Ecto neural progenitor cell (in vitro differentiated cells): ENCODE measurements at regions not wholly inside any gene's neighbourhood (a gene's known extent, or its start where the extent isn't known, plus 50 kb on each side); places are given as distances from the start of the nearest gene placed in this dataset.

Experiments
- DNase-seq: peaks from one replicate; pipeline ENCODE4 v3.0.0-alpha.2; 2018; ENCODE audit warnings: low spot score

DNA sequence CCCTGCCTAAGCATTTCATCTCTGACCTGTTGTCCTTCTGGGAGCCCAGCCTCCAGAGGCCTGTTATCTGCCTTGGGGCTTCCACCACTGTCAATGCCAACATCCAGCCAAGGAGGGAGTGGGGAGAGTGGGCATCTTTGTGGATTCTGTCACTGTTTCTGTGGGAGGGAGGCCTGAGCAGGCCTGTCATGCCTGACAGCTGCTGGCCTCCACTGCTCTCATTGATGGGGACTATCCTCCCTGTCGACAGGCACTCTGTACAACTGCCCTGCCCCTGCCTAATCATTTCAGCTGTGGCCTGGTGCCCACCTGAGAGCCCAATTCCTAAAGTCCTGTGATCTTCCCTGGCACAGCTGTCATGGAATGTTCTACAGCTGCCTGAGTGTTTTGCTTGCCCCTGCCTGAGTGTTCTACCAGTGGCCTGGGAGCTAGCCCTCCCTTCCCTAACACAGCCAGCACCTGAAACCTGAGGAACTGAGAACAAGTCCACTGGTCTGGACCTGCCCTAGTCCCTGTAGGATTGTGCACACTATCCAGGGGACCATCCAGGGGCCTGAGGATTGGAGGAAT is 145.3 kb downstream of the FAM83B start:
- DNase-seq: no peak

DNA sequence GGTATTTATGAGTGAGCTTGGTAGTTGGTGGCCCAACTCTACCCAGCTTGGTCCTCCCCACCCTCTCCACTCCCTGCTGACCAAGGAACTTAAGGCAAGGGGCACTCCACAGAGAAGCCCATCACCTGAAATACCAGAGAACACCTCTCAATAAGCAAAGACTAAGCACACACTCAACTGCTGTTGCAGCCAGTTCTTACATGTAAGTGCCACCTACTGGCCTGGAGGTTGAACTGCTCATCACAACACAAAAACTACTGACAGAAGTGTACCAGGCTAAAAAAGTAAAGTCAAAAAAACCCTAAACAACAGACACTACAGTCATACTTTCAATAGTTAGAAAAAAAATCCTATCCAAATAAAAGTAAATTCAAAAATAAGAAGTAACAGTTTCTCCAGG is 146.2 kb downstream of the FAM83B start:
- no peak for DNase-seq

GRCh38 chr6:54993294-54993693 is 146.7 kb downstream of the FAM83B start:
- no peak for DNase-seq

- DNase-seq: no peak
Observed at GRCh38 chr6:54993948-54994347, 147.4 kb downstream of the FAM83B start.

- no peak for DNase-seq
Observed at GRCh38 chr6:54998576-54998975, 152.0 kb downstream of the FAM83B start.

- no peak for DNase-seq
Observed at GRCh38 chr6:55003719-55004430, 157.3 kb downstream of the FAM83B start.

DNA sequence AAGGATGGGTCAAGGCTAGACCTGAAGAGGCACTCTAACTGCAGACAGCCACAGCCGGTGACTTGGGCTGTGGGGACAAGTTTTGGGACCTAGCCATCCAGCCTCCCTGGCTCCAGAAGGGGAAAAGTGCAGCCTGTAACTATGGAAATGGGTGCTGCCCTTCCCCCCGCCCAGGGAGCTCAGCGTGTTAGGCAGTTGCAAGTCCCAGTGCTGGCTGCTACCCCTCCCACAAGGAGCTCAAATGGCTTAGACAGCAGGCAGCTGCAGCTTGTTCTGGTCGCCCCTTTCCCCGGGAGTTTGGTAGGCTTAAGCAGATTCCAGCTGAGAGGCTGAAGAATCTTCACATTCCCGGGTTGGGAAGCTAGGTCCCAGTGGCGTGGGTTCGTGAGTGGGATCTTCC is 162.6 kb downstream of the FAM83B start:
- DNase-seq: peak; percentile 54

DNA sequence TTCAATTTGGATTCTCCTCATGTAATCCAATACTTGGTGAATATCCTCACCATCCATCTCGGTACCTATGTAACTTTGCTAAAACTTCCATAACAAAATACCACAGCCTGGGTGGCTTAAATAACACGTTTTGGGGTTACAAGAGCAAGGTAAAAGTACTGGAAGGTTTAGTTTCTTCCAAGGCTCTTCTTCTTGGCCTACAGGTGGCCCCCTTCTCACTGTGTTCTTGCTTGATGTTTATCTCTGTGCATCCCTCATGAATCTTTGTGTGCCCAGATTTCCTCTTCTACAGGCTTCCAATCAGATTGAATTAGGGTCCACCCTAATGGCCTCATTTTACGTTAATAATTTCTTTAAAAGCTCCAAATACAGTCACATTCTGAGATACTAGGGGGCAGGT is 163.3 kb upstream of the HCRTR2 start:
- no peak for DNase-seq

DNA sequence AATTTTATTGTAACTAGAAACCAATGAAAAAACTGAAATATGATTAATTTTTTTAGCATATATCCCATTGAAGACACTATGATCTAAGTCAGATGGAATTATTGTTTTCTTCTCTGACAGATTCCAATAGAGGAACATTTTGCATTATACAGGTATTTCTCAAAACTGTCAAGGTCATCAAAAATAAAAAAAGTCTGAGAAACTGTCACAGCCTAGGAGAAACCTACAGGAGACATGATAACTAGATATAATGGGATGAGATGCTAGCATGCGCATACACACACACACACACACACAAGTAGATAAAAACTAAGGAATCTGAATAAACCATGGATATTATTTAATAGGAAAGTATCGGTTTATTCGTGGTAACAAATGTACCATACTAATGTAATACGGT is 161.9 kb upstream of the HCRTR2 start:
- DNase-seq: no peak

DNA sequence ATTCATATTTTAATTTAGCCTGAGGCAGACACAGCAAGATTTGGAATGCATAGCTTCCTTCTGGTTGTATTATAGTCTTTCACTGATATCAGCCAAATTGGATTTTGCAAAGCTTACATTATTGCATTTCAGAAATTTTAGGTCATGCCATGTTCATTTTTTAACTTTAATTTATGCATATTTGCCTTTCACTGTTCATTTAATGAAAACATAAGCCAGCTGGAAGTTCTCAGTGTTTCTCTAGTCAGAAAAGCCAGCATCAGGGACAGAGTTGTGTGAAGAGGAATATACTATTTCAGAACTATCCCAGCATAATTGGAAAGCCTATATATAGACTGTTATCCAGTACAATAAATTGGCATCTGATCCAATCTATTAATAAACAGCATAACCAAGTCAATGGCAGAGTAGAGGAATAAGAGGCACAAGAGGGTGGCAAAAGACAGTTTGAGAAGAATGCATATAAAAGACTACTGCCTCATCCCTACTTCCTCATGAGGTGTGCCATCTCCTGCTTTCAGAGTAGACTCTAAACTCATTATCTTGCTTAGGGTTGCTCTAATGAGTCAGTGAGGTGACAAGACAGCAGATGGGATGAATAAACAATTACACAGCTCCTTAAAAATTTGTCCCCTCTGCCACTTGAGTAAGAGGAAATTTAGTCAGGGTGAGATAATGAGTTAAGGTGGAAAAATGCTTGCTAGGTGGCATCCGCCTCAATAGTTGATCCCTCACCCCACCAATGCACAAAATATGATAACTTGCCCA is 159.8 kb upstream of the HCRTR2 start:
- DNase-seq: no peak

DNA sequence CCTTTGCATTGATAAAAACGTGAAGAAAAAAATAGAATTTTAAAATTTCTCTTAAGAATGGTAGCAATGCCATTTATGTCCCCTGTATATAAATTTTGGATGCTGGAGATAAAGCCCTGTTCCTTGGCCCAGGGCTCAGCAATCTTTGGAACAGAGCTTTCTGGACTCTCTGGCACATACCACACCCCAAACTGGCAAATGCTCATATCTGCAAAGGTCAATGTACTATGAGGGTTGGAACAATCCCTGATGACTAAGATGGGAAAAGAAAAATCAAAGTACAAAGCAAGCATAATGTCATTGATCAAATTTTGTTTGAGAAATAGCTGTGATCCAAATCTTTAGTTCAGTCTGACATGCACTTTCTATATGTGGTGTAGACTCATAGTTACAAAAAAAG is 158.1 kb upstream of the HCRTR2 start:
- no peak for DNase-seq

GRCh38 chr6:55017555-55018300 is 156.6 kb upstream of the HCRTR2 start:
- DNase-seq: no peak

GRCh38 chr6:55019591-55019990 is 154.7 kb upstream of the HCRTR2 start:
- DNase-seq: no peak

GRCh38 chr6:55023230-55023629 is 151.1 kb upstream of the HCRTR2 start:
- DNase-seq: no peak

DNA sequence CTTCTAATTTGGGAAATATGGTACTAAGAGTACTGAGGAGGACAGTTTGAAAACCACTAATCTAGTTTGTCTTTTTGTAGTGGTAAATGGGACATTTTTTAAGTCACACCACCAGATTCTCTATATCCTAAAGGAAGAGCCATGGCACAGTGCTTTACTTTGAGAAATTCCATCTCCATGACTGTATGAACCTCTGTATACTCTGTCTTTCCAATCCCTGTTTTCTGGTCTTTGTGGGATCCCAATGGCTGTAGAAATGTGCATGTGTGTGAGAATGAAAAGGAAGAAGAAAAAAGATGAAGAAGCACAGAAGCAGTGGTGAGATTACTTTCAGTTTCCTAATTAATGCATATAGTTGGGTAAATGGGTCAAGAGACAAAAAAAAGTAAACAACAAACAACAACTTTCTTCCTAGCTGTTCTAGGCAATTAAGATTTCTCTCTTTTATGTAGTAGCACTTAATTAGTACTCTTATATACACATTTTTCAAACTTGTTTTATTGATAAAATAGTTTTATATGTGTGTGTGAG is 141.2 kb upstream of the HCRTR2 start:
- no peak for DNase-seq

GRCh38 chr6:55034752-55035151 is 139.6 kb upstream of the HCRTR2 start:
- DNase-seq: no peak

DNA sequence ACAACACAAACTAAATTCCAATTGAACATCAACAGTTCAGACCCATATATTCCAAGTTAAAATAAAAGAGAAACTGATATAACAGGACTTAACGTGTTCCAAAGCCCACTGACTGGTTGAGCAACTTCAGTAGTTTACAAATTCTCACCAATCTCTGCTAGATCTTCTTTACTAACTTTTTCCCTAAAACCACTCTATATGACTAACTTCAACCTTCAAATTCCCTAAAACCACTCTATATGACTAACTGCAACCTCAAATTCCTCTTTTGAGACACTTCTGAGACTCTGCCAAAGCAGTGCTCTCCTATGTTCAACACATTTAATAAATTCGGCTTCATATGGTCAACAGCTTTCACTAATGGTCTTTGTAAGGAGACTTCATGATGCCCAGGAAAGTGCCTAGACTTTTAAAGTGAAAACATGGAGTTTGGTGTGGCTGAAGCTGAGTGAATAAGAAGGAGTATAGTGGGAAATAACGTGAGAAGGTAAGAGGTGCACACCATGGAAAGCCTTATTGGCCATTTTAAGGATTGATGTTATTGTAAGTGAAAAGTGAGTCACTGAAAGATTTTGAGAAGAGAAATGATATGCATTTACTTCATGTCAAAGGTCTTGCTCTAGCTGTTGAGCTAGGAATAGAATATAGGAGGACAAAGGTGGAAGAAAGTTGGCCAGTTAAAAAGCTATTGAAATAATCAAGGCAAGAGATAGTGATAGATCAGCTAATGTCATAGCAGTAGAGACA is 134.0 kb upstream of the HCRTR2 start:
- DNase-seq: no peak

GRCh38 chr6:55046869-55047422 is 127.4 kb upstream of the HCRTR2 start:
- DNase-seq: no peak

DNA sequence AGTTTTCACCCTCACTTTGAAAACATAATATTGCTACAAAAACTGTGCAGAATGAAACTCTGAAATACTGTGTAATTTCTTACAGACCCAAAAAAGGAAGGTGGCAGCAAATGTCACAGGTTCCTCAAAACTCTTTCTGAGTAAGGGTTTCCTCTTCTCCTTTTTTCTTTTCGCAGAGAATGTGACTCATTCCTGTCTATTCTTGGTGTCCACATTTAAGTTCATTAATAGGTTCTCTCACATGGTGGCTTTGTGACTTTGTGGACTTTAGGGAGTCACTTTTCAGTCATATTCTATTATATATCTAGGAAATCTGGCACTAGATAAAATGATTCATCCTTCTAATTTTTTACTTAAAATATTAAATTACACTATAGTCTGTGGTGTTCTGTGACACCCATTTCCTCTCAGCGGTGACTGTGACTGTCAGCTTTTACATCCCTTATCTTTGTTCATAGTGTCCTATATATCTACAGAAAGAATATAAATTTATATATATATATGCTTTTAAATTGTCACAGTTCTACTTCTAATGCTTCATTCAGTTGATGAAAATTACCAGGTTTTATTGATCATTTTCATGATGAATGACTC is 126.8 kb upstream of the HCRTR2 start:
- DNase-seq: no peak

GRCh38 chr6:55049866-55050265 is 124.4 kb upstream of the HCRTR2 start:
- no peak for DNase-seq

DNA sequence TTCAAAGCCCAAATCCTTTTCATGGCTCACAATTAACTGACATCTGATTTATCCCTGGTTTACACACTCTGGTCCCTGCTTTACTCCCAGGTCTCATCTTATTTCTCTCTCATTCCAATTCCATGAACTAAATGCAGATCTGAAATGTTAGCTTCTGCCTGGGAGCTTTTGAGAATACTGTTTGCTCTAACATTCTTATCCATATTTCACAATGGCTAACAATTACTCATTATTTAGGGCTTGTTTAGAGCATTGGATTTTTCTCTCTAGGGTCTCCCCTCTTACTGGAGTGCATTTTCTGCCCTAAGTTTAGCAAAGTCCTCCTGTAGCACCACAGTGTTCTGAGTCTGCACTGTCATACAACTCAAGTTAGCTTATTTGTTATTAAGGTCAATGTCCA is 121.5 kb upstream of the HCRTR2 start:
- DNase-seq: no peak
